Ammon's horn (tissue), 1 donor: ENCODE measurements at regions not wholly inside any gene's neighbourhood (a gene's known extent, or its start where the extent isn't known, plus 50 kb on each side); places are given as distances from the start of the nearest gene placed in this dataset.
A peak's percentile ranks its signal among the peaks of the same experiment; 100 is the strongest.

Experiments
- DNase-seq: peaks from one replicate; pipeline ENCODE4 v3.0.0-alpha.2; 2016; ENCODE audit warnings: low spot score

- DNase-seq, result no peak
Observed at GRCh38 chr14:71287567-71287966, 380.3 kb downstream of the PCNX1 start.

GRCh38 chr14:71289536-71289935, 382.3 kb downstream of the PCNX1 start:
- DNase-seq, result no peak

GRCh38 chr14:71290301-71290700, 383.0 kb downstream of the PCNX1 start:
- no peak for DNase-seq

GRCh38 chr14:71290960-71291466, 383.8 kb downstream of the PCNX1 start:
- DNase-seq, result peak; percentile 55

GRCh38 chr14:71296184-71296583, 388.9 kb downstream of the PCNX1 start:
- no peak for DNase-seq

GRCh38 chr14:71300566-71301330, 393.5 kb downstream of the PCNX1 start:
- no peak for DNase-seq

- DNase-seq, result peak; percentile 45
Observed at GRCh38 chr14:71301611-71302010, 394.4 kb downstream of the PCNX1 start.

GRCh38 chr14:71304690-71305089, 397.4 kb downstream of the PCNX1 start:
- no peak for DNase-seq

- no peak for DNase-seq
Observed at GRCh38 chr14:71308671-71309070, 401.4 kb downstream of the PCNX1 start.

GRCh38 chr14:71309756-71310155, 402.5 kb downstream of the PCNX1 start:
- DNase-seq, result no peak

GRCh38 chr14:71311061-71311460, 403.8 kb downstream of the PCNX1 start:
- DNase-seq, result peak; percentile 21

- no peak for DNase-seq
Observed at GRCh38 chr14:71314717-71315116, 407.5 kb downstream of the PCNX1 start.

GRCh38 chr14:71317385-71318096, 410.3 kb downstream of the PCNX1 start:
- peak; percentile 41 for DNase-seq

- no peak for DNase-seq
Observed at GRCh38 chr14:71318097-71318459, 410.8 kb downstream of the PCNX1 start.

- DNase-seq, result peak; percentile 41
Observed at GRCh38 chr14:71319666-71320065, 412.4 kb downstream of the PCNX1 start.

GRCh38 chr14:71320107-71320733, 413.0 kb downstream of the PCNX1 start, which contains the start of gene SIPA1L1:
Gene SIPA1L1 (plus strand): TSS chr14:71320476.
- DNase-seq, result peak; percentile 98

GRCh38 chr14:71320734-71321573, 413.7 kb downstream of the PCNX1 start:
- DNase-seq, result peak; percentile 54

- DNase-seq, result peak; percentile 23
Observed at GRCh38 chr14:71321574-71322315, 414.5 kb downstream of the PCNX1 start.

- DNase-seq, result peak; percentile 79
Observed at GRCh38 chr14:71322655-71323250, 415.5 kb downstream of the PCNX1 start.

- no peak for DNase-seq
Observed at GRCh38 chr14:71324767-71325272, 417.6 kb downstream of the PCNX1 start.
